Midbrain (tissue), 1 donor: ENCODE measurements at regions not wholly inside any gene's neighbourhood (a gene's known extent, or its start where the extent isn't known, plus 50 kb on each side); places are given as distances from the start of the nearest gene placed in this dataset.
"Not testable (repeated sequence)": the region's sequence is repeated elsewhere in the genome, so short reads cannot be mapped to it uniquely, and the experiment has no call there.

Experiments
- DNase-seq: peaks from one replicate; lab custom pipeline; 2025; lab: John Stamatoyannopoulos, UW

DNA sequence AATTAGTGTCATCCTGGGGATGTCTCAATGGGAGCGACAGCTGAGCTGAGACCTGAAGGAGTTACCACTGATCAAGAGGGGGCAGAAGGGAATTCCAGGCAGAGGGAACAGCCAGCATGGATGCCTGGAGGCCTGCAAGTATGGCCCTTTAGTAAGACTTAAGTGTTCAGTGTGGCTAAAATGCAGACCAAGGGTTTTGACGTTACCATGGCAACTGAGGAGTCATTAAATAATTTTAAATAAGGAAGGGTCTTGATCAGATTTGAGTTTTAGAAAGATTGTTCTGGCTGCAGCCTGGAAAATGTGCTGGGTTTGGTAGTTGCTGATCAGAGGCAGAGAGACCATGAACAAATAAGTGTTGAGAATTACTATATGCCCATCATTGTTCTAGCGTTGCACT is 285.5 kb downstream of the USP46 start:
- no peak for DNase-seq

DNA sequence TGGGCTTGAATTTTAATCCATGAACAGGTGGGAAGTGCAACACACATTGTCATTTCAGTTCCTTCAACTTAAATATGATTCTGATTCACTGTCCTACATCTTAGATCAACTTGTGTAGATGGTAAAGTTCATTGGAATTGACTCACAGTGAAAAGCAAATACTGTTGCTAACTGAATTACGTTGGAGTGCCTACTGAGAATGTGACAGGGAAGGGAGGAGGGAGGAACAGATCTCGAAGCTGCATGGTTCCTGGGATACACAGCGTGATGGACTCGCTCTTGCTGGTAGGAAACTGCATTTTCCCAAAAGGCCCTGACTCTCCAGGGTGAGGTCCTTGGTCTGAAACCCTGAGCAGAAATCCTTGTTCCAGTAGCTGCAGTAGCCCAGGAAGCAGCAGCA is 284.2 kb downstream of the USP46 start:
- DNase-seq: no peak

DNA sequence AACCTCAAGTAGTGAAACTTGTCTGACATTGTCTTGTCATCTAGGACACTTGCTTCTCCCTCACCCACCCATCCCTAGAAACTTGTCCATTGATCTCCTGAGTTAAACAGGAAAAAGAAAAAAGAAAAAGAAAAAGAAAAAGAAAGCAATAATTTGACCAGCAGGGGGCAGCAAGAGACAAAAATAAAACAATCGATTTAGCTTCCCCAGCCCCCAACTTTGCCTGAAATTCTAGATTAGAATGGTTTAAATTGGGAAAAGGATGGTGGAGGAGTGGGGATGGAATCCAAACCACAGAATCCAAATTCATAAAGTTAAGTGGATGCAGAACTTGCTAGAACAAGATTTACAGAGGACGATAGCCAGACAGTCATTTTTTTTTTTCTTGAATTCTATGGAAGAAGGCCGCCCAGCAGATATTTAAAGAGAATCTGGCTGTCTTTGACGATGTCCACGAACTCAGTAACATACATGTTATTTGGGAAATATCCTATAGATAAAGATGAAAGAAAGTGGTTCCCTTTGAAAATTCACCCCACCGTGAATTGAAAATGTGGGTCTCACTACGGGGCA is 282.9 kb downstream of the USP46 start:
- DNase-seq: peak; percentile 38

DNA sequence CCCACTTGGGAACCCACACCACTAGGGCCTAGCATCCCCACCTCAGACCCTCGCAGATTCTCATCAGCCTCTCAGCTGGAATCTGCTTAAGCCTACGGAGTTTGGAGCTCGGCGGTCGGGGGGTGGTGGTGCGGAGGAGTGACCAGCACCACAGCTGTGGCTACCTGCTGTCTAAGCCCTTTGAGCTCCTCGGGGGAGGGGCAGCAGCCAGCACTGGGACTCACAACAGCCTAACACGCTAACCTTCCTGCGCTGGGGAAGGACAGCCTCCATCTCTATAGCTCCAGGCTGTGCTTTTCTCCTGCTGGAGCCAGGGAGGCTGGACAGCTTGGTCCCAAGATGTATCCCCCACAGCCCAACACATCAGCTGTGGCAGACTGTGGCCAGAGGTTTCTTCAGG is 281.5 kb downstream of the USP46 start:
- DNase-seq: no peak

DNA sequence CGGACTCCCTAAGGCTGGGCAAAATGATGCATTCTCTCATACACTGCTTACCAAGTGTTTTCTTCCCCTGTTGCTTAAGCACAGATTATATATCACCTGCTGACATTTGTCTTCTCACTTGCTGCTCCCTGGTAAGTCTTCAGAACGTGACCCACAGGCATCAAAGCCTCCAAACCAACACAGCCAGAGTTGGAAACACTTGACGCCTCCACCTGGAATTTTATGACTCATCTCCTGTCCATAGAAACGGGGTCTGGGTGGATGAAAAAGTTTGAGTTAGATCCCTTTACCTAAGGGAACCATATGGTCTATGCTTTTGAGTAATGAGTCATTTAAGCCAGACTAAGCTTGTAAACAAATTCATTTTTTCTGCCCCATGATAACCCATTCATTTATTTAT is 251.6 kb downstream of the USP46 start:
- DNase-seq: no peak

DNA sequence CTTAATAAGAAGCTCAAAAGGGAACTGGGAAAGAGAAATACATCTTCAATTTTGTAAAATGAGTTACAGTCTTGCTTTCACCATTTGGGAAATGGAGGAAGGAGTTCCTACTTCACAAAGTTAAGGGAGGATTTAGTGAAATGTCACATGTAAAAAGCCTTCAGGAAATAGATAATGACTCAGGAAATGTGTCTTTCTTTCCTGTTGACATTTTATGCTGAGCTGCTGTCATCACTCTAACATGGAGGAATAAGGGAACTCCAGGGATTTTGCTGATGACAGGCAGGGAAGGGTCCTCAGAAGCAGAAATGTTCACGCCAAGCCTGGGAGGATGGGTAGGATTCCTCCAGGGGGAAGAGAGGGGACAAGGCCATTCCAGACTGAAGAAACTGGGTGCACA is 251.1 kb downstream of the USP46 start:
- no peak for DNase-seq

DNA sequence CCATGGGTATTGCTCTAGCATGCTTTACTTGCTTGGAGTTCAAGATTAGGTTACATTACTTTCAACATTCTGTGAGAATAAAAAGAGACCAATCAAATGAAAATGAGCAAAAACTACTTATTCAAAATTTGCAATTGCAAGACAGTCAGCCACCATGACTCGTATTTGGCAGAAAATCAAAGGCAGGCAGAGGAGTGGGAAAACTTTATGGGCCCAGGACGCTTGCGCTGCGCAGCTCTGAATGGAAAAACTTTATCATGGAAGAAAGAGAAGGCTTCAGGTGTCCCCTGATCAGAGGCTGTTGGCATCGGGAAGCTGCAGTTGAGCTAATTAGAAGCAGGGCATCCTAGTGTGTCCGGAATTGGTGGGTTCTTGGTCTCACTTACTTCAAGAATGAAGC is 250.6 kb downstream of the USP46 start:
- DNase-seq: no peak

DNA sequence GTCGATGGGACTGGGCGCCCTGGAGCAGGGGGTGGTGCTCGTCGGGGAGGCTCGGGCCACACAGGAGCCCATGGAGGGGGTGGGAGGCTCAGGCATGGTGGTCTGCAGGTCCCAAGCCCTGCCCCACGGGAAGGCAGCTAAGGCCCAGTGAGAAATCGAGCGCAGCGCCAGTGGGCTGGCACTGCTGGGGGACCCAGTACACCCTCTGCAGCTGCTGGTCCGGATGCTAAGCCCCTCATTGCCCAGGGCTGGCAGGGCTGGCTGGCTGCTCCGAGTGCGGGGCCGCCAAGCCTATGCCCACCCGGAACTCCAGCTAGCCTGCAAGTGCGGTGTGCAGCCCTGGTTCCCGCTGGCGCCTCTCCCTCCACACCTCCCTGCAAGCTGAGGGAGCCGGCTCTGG is 249.3 kb downstream of the USP46 start:
- DNase-seq: not testable (repeated sequence)

DNA sequence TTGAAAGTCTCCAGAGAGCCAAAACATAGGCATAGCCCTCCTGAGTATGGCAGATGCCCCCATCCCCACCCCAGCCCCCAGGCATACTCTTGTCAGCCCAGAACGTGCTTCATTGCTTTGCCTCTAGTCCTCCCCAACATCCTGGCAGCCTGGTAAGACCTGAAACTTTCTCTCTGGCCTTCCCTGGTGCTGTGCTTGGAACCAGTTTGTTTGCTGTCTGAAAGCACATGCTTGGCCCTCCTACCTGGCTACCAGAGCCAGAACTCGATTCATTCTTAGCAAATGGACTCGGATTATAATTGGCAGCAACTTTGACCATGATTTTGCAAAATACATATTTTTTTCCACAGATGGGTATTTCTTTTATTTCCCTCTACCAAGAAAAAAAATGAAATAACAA is 248.1 kb downstream of the USP46 start:
- no peak for DNase-seq

DNA sequence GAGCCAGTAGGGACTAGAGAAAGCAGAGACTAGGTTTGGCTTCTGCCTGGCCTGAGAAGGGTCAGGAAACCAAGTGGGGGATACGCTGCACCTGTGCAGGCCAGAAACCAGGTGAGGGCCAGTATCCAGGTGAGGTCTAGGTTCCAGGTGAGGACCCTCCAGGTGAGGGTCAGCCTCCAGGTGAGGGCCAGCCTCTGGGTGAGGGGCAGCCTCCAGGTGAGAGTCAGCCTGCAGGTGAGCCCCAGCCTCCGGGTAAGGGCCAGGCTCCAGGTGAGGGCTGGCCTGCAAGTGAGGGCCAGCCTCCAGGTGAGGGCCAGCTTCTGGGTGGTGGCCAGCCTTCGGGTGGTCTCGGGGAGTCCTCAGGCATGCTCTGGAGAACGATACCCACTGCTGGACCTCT is 238.8 kb downstream of the USP46 start:
- no peak for DNase-seq

DNA sequence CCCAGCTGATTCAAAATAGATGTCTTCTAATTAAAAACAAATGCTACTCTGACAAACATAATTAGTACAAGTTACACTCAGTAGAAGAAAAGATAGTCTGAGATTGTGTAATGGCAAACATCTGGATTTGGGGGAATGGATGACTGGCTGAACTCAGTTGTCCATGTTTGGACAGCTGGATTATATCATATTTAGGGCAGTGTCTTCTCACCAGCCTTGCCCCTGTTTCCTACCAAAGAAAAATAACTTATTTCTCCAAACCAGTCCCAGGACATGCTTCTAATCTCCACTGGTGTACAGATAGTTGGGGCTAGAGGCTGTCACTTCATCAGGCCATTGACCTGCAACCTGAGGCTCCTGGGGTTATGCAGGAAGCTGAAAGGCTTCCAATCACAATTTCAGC is 237.3 kb downstream of the USP46 start:
- no peak for DNase-seq

DNA sequence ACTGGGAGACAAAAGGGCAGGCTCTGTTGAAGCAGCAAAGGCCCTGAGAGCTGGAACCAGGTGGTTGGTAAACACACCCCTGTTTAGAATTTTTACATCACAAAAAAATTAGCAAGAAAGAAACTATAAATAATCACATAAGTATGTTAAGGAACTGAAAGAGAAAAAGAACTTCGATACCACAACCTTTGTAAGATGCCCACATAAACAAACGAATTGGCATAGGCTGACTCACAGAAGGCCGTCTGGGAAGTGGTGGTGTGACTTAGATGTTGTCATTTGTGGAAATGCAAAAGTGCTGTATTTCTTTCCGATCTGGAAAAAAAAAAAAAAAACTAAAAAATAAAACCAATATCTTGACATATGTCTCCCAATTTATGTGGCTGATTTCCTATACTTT is 235.1 kb downstream of the USP46 start:
- no peak for DNase-seq

DNA sequence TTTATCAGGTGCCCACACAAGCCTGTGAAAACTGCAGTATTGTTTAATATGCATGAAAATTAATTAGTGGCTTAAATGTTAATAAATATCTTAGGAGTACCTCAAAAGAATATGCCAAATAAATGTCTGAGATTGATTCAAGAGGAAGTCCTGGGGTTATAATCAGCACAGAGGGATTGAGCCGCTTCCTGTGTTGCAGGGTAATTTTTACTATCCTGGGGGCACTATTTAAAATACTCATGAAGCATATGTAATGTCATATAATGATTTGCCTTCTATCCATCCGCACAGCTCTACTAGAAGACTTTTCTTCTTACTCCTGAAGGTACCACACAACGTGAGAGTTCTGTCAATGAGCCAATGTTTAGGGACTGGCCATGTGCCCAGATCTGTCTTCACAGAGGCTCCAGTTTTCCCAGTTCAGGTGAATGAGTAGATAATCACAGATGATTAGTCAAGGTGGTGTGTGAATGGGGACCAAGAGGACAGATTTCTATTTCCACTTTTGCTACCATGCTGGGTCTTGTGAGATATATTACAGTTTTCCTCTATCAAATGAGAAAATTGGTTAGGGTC is 233.3 kb downstream of the USP46 start:
- DNase-seq: no peak

DNA sequence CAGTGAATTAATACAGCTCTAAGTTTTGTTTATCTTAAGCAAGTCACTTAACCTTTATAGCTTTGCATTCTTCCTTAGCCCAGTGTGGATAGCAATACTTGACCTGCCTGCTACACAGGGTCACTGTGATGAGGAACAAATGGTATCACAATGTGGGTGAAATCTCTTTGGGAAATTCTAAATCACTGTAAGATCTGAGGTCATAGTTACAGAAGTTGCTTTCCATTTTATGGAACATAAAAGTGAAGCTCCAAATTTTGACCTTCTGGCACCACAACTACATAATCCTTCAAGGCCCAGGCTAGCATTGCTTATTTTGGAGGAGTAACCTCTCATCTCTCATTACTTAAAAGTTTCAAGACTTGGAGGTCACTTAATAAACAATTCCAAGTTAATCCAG is 227.7 kb downstream of the USP46 start:
- no peak for DNase-seq

DNA sequence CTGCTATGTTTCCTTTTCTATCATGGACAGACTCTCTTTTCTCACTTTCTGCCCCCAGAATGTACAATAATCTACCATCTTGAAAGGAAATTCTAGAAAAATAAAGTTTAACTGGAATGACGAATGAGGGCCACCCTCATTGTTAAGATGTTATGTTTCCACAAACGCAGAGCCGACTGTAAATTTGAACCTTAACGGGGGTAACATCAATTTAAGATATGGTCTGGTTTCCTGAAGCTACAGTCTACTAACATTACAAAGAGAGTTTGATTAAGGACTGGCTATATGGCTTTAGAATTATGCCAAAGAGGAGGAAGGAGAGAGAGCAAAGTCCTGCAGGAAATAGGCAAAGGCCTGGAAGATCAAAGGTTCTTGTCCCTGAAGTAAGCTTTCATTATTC is 227.2 kb downstream of the USP46 start:
- no peak for DNase-seq

DNA sequence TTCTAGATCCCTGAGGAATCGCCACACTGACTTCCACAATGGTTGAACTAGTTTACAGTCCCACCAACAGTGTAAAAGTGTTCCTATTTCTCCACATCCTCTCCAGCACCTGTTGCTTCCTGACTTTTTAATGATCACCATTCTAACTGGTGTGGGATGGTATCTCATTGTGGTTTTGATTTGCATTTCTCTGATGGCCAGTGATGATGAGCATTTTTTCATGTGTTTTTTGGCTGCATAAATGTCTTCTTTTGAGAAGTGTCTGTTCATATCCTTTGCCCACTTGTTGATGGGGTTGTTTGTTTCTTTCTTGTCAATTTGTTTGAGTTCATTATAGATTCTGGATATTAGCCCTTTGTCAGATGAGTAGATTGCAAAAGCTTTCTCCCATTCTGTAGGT is 216.6 kb downstream of the USP46 start:
- DNase-seq: not testable (repeated sequence)

DNA sequence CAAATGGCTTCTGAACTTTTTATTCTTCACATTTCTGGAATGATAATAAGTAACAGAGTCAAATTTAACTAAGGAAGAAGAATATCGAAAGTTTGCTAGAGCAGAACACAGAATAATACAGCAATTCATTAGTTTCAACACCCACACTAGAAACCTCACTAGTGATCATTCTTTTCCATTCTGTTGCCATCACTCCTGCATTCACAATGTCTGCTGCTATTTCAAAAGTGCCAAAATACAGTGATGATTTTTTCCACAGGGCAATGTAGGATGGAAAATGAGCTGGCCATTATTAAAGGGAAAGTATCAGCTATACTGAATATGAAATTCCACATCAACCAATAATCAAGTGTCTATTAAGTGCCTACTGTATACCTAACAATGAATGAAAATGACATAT is 186.7 kb downstream of the USP46 start:
- DNase-seq: no peak

DNA sequence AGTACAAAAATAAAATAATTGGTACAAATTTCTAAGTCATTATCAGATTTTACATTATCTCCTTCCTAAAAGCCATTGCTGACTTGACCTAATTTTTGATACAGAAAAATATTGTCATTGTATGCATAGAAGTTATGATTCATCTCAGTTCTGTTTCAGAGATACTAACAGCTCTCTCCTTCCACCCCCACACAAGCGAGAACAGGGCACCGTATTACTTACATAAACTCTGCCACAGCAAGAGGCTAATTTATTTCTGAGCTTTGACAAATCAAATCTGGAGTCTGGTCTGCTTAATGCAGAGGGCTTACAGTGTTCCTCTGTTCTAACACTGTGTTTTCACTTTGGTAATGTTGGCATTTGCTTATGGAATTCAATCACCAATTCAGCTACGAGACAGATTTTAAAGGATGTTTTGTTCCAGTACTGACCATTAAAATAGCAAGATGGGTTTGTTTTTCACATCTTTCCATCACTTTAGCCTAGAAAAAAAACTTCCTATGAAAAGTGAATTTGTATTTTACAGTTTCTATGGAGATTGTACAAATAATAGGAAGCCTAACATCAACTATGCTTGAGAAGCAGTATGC is 181.8 kb downstream of the USP46 start:
- DNase-seq: no peak

DNA sequence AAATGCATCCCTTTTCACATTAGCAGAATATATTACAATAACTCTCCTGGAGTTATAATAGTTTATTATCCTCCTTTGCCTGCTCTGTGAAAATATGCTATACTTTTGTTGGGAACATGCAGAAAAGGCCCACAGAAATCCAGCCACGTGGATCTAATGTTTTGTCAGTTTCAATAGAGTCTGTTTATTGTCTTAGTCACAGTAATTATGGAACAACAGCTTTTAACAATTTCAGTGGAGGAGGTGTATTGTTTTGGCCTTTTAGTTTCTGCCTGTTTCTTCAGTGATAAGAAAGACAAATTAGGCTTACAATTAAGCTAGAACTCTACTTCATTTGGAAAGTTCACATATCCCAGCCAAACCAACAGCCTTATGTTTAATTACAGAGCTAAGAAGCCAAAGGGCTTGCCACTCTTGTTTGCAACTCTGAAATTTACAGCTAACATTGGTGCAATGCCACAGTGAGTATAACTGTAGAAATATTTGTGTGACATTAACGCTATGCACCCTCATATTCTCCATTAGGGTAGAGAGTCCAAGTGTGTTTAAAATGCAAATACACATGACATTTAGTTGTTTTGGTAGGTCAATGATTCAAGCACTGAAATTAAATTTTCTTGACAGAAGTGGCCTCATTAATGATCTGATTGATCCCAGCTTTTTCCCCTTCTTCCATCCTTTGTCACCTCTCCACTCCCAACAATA is 175.8 kb downstream of the USP46 start:
- DNase-seq: no peak

DNA sequence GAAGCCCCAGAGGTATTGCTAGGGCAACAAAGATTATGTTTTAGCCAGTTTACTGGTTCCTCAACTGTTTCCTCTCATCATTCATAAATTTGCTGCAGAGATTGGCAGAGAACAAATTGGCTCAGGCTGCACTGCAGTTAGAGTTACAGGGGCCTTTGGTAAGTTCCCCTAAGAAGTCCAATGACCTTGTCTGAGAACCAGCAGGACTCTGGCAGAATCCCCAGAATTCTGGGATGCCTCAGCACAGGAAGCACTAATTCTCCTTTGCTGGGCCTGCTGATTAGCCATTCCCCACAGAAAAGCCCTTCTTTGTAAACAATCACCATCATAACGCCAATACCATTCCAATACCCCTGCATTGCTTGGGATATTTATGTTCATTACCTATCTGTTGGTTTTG is 151.3 kb downstream of the USP46 start:
- no peak for DNase-seq

DNA sequence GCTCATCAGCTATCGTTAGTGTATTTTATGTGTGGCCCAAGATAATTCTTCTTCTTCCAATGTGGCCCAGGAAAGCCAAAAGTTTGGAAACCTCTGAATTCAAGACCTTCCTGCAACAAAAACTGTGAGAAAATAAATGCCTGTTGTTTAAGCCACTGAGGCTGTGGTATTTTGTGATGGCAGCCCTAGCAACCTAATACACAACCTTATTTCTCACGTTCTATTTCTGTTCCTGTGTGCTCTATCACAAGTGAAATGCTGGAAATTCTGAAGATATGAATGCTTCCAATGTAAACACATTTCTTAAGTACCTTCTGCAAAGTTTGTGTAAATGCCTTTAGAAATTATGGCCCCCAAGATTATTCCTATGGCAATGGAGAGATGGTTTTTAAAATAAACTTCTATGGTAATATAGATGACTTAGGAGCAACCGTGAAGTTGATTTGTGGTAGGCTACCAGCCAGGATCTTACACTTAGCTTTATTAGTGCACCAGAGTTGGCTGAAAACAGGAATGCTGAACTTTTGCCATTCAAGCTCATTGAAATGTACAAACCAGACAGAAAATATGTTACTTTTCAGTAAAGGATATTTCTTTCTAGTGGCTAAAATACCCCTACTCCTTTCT is 148.0 kb downstream of the USP46 start:
- no peak for DNase-seq

DNA sequence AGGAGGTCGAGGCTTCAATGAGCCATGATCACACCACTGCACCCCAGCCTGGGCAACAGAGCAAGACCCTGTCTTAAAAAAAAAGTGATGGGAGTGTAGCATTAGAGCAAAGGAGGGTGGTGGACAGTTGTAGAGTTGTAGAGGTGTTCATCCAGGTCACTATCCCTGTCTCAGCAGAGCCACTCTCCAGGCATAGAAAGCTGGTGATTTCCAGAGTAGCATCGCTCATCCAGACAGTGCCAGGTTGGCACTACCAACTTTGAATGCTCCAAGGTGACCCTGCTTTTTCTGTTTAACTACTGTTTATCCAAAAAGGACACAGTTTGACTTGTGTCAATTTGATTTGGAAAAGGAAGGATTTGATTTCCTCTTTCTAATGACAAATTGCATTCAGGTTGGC is 147.3 kb downstream of the USP46 start:
- no peak for DNase-seq

DNA sequence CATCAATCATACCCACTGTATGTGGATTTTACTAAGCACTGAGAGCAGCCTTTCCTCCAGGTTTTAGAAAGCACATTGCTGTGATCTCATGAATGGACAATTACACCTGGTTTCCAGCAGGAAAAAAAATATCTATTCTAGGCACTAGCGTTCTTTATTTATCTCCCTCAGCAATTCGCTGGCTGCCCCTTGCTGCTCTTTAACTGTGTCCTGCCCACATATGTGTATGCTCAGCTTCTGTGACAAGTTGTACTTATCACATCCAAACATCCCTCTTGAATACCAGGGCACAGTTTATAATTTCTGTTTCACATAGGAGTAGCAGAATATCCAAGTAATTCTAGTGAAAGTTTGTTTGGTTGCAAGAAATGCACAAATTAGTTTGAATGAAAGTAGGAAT is 146.8 kb downstream of the USP46 start:
- DNase-seq: no peak
